Tibial nerve (tissue), 4 donors: ENCODE measurements at regions not wholly inside any gene's neighbourhood (a gene's known extent, or its start where the extent isn't known, plus 50 kb on each side); places are given as distances from the start of the nearest gene placed in this dataset.
A peak's percentile ranks its signal among the peaks of the same experiment; 100 is the strongest.
"Not testable (repeated sequence)": the region's sequence is repeated elsewhere in the genome, so short reads cannot be mapped to it uniquely, and the experiment has no call there.

Experiments used
- DNase-seq, 2 donors: peaks; one replicate each; pipeline ENCODE4 v3.0.0-alpha.2; 2019; ENCODE audit warnings: low spot score in 2 of 2
- H3K27ac ChIP-seq, 4 donors: fragments of 200-600 bp; sonication (generic) in 3 of 4; one replicate each; pipeline ENCODE4 v1.5.1; 2017 to 2019; ENCODE audit warnings: mild to moderate bottlenecking in 1 of 4
- H3K27me3 ChIP-seq, 2 donors: fragments of 200-600 bp; sonication (generic) in 1 of 2; one replicate each; pipeline versions ENCODE4 v1.5.1 to v1.6.0; 2017 to 2019
- H3K36me3 ChIP-seq, 3 donors: fragments of 200-600 bp; sonication (generic); one replicate each; pipeline ENCODE4 v1.5.1; 2018 to 2019
- H3K4me1 ChIP-seq, 4 donors: fragments of 200-600 bp; sonication (generic) in 3 of 4; one replicate each; pipeline ENCODE4 v1.5.1; 2017 to 2019
- H3K4me3 ChIP-seq, 4 donors: fragments of 200-600 bp; sonication (generic) in 3 of 4; one replicate each; pipeline ENCODE4 v1.5.1; 2017 to 2019; ENCODE audit warnings: mild to moderate bottlenecking in 1 of 4, moderate library complexity in 1 of 4
- H3K9me3 ChIP-seq, 4 donors: fragments of 200-600 bp; sonication (generic) in 3 of 4; one replicate each; pipeline ENCODE4 v1.5.1; 2017 to 2019
- EP300 ChIP-seq, 2 donors: sonication (generic); formaldehyde crosslinking; IDR thresholded peaks; one replicate each; pipeline ENCODE4 v1.6.1; 2017; ENCODE audit warnings: antibody characterized with exemption in 2 of 2, mild to moderate bottlenecking in 1 of 2
- POLR2A ChIP-seq, 2 donors: fragments of 450-650 bp; IDR thresholded peaks; one replicate each; pipeline ENCODE4 v1.6.1; 2017; ENCODE audit warnings: antibody characterized with exemption in 2 of 2, mild to moderate bottlenecking in 2 of 2, moderate library complexity in 2 of 2
- WGBS, 2 donors: methylation state at CpG; one replicate each; pipeline ENCODE4 v1.1.5; 2018; 5-methylcytosine and 5-hydroxymethylcytosine counted together
- TF ChIP-seq, protein P1 (sequence below), 5 experiments: fragments of 200-600 bp in 3 of 5; fragments of 450-650 bp in 2 of 5; sonication (generic) in 3 of 5; IDR thresholded peaks; one replicate each; pipeline ENCODE4 v1.5.1; 2016 to 2019; ENCODE audit warnings: antibody characterized with exemption in 5 of 5, mild to moderate bottlenecking in 3 of 5, moderate library complexity in 2 of 5

- Histone ChIP-seq H3K36me3 (no peaks in the 10 kb centered on the region), H3K27me3 (no peaks in the 10 kb centered on the region)
These were observed 511.1 kb downstream of the SOX6 start for GRCh38 chr11:15845261-15845660.

DNA sequence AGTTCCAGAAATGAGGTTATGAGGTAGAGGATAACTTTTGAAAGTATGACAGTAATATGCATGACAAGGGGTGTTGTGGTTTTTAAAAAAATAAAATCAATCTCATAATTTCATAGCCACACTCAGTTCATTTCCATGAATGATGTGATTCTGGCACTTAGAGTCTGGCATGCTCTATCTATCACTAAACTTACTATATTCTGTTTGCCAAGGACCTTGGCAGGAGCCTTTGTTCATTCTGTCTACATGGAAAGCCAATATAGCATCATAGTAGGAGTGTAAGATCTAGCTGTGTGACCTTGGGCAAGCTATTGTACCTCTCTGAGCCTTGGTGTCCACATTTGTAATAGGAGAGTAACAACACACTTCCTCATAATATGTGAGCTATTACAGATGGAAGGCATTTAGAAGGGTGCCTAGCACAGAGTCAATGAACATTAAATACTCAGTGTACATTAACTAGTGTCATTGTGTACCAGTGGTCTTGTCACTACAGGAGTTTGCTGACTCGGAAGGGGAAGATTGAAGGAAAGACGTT, 507.6 kb downstream of the SOX6 start:
- Histone ChIP-seq H3K27me3 (no peaks in the 10 kb centered on the region), H3K36me3 (no peaks in the 10 kb centered on the region), H3K4me1 (peaks cover 0 to 24% (median 8%) of the 10 kb centered on the region in 4 donors), H3K9me3 (no peaks in the 10 kb centered on the region), H3K27ac (no peak overlapping the region), H3K4me3 (no peak overlapping the region)
- 90 to 94% methylated on average over 2 of the region's 2 CpGs for WGBS, 2 donors
- TF ChIP-seq, protein P1, sequence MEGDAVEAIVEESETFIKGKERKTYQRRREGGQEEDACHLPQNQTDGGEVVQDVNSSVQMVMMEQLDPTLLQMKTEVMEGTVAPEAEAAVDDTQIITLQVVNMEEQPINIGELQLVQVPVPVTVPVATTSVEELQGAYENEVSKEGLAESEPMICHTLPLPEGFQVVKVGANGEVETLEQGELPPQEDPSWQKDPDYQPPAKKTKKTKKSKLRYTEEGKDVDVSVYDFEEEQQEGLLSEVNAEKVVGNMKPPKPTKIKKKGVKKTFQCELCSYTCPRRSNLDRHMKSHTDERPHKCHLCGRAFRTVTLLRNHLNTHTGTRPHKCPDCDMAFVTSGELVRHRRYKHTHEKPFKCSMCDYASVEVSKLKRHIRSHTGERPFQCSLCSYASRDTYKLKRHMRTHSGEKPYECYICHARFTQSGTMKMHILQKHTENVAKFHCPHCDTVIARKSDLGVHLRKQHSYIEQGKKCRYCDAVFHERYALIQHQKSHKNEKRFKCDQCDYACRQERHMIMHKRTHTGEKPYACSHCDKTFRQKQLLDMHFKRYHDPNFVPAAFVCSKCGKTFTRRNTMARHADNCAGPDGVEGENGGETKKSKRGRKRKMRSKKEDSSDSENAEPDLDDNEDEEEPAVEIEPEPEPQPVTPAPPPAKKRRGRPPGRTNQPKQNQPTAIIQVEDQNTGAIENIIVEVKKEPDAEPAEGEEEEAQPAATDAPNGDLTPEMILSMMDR (IDR thresholded peaks at IDR 0.05): no peak
- no peak for TF ChIP-seq POLR2A (IDR thresholded peaks at IDR 0.05)
- TF ChIP-seq EP300 (IDR thresholded peaks at IDR 0.05): no peak
- no peak for DNase-seq

More at GRCh38 chr11:15845261-15845660, 511.1 kb downstream of the SOX6 start:
- peak overlapping the region in 1 of 4 donors; percentile 4 for H3K27ac ChIP-seq
- peaks cover 0 to 27% (median 7%) of the 10 kb centered on the region in 4 donors for H3K4me1 ChIP-seq
- no peak for TF ChIP-seq POLR2A (IDR thresholded peaks at IDR 0.05)
- no peak for TF ChIP-seq EP300 (IDR thresholded peaks at IDR 0.05)
- TF ChIP-seq, protein P1 (IDR thresholded peaks at IDR 0.05): no peak
- H3K4me3 ChIP-seq: no peak overlapping the region
- DNase-seq: no peak
- no peaks in the 10 kb centered on the region for H3K9me3 ChIP-seq

DNA sequence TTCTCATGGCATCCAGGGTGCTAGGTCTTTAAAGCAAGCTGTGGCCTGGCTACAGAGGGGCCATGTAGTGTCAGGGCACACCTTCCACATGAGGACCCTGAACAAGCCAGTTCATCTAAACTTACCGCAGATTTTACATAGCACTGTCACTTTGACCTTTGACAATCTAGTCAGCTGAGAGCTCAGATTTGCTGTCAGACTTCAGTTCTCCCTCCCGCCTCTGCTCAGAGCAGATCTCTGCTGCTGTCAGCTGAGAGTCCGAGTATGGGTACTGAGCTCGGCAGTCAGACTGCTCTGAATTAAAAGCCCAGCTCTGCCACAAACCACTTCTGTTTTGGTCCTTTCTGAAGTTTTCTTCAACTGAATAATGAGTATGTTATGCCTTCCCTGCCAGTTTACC, 507.1 kb downstream of the SOX6 start:
- DNase-seq: no peak
- TF ChIP-seq POLR2A (IDR thresholded peaks at IDR 0.05): no peak
- no peak for TF ChIP-seq EP300 (IDR thresholded peaks at IDR 0.05)
- TF ChIP-seq, protein P1 (IDR thresholded peaks at IDR 0.05): no peak
- H3K27ac ChIP-seq: no peak overlapping the region
- H3K4me1 ChIP-seq: peaks cover 0 to 18% (median 5%) of the 10 kb centered on the region in 4 donors
- H3K9me3 ChIP-seq: no peaks in the 10 kb centered on the region
- no peak overlapping the region for H3K4me3 ChIP-seq
- no peaks in the 10 kb centered on the region for H3K36me3 ChIP-seq
- 56 to 67% methylated on average over 4 of the region's 4 CpGs for WGBS, 2 donors
- H3K27me3 ChIP-seq: no peaks in the 10 kb centered on the region

DNA sequence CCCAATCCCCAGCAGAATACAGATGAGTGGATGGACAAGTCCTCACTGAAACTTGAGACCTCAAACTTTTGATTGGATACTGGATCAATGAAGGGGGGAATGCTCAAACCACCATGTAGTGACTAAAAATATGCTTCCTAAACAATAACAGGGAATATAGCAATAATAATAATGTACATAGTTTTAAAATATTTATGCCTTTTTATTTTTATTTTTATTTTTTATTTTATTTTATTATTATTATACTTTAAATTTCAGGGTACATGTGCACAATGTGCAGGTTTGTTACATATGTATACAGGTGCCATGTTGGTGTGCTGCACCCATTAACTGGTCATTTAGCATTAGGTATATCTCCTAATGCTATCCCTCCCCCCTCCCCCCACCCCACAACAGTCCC, 506.0 kb downstream of the SOX6 start:
- not testable (repeated sequence) for H3K36me3 ChIP-seq, H3K4me3 ChIP-seq, H3K4me1 ChIP-seq, H3K9me3 ChIP-seq, H3K27me3 ChIP-seq, H3K27ac ChIP-seq, DNase-seq

GRCh38 chr11:15851051-15851498, 505.3 kb downstream of the SOX6 start:
- 28% methylated on average over 5 of the region's 5 CpGs for WGBS, 2 donors

More at GRCh38 chr11:15851051-15851498, 505.3 kb downstream of the SOX6 start:
- no peak for DNase-seq
- peaks cover 0 to 8% (median 3%) of the 10 kb centered on the region in 4 donors for H3K4me1 ChIP-seq
- H3K27me3 ChIP-seq: no peaks in the 10 kb centered on the region
- no peaks in the 10 kb centered on the region for H3K9me3 ChIP-seq
- H3K4me3 ChIP-seq: no peak overlapping the region
- TF ChIP-seq POLR2A (IDR thresholded peaks at IDR 0.05): no peak
- TF ChIP-seq EP300 (IDR thresholded peaks at IDR 0.05): no peak
- TF ChIP-seq, protein P1 (IDR thresholded peaks at IDR 0.05): no peak
- peak overlapping the region in 3 of 4 donors; percentile 32 to 53 (median 32) for H3K27ac ChIP-seq
- H3K36me3 ChIP-seq: no peaks in the 10 kb centered on the region
